HG03457 (cell line): ENCODE measurements at regions not wholly inside any gene's neighbourhood (a gene's known extent, or its start where the extent isn't known, plus 50 kb on each side); places are given as distances from the start of the nearest gene placed in this dataset.
"Not testable (repeated sequence)": the region's sequence is repeated elsewhere in the genome, so short reads cannot be mapped to it uniquely, and the experiment has no call there.

ENCODE experiments used
- ATAC-seq: cut with Tn5 transposase; IDR thresholded peaks from one replicate; pipeline ENCODE4 v1.9.1; 2021; ENCODE audit warnings: moderate number of reproducible peaks; ENCODE audit not compliant: unreplicated experiment

DNA sequence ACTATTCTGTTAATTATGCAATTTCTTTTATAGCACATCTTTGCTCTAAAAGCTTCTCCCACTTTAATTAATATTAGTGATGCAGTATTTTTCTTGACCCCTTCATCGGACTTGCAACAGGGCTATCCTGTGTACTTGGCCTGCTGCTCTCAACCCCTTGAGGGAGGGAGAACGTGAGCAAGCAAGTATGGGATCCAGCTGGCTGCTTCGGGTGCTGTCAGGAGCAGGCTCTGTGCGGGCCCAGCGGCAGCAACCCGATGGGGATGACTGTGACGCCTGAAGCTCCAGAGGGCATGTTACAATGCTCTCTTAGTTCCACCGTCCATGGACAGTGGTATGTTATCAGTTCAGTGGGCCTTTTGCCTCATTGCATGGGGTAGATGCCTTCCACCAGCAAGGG lies 519.8 kb upstream of the CITED2 start:
- ATAC-seq: no peak

- no peak for ATAC-seq
Measured at GRCh38 chr6:139891471-139891870, 517.0 kb upstream of the CITED2 start.

- ATAC-seq: no peak
Measured at GRCh38 chr6:139888681-139889122, 514.3 kb upstream of the CITED2 start.

DNA sequence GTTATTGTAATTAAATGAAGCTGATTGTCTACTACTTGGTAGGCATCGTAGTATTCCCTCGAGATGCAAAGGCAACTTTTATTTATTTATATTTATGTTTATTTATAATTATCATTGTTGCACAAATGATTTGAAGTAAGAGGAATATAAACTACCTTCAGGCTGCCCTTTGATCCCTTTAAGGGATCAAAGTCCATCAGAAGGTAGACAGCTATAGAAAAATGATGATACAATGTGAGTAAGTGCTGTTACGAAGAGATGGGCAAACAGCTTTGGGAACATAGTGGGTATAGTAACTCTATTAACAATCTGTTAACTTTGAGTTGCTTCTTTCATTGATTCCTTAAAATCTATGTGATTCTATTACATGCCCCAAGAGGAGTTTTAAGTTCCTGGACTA lies 512.8 kb upstream of the CITED2 start:
- no peak for ATAC-seq

DNA sequence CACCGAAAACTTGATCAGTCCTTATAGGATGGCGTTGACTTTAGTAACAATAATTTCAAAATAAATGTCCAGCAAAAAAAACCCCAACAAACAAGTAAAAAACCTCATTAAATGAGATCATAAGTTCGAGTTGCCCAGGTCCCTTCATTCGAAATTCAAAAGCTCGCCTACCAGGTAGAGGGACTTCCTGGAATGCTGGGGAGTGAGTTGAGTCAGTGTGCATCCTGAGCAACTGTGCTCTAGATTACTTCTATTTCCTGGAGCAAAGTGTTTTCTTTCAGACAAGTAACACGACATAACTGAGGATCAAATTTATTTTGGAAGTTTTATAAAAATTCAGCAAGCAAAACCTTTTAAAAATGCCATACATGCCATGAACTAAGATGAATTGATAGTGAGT lies 511.9 kb upstream of the CITED2 start:
- no peak for ATAC-seq

GRCh38 chr6:139885909-139886308 lies 511.5 kb upstream of the CITED2 start:
- ATAC-seq: no peak

- ATAC-seq: no peak
Measured at GRCh38 chr6:139883776-139884175, 509.3 kb upstream of the CITED2 start.

GRCh38 chr6:139882977-139883728 lies 508.7 kb upstream of the CITED2 start:
- no peak for ATAC-seq

DNA sequence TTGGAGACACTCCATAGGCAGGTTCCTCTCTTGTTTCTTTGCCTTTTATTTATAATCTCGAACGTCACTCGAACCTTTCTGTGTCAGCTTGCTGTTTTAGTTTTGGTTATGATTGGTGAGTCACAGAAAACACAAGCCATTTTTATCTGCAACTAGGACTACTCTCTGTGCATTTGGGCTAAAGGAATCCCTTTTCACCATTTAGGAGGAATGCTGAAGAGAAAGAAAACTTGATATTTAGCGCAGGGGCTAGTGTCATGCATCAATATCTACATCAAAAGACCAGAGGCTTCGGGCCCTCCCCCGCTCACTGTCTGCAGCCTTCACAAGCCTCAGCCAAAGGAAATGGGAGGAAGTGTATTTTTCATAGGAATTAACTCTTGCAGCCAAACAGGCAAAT lies 507.8 kb upstream of the CITED2 start:
- ATAC-seq: no peak

- ATAC-seq: peak; percentile 70
Measured at GRCh38 chr6:139881728-139882211, 507.3 kb upstream of the CITED2 start.

DNA sequence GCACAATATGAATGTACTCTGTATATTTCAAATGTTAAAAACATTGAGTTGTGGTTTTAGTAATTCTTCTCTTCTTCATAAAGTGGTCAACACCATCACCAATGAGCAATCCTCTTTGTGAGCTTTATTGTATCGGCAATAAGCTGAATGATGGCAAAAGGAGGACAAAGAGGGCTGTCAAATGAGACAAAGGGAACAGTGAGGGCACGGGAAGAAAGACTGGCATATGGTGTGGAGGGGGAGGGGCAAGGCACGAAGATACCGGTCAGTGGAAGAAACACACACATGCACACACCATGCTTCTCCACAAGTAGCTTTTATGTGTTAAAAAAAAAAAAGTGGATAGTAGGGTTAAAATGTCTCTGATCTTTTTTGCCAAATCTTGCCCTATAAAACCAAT lies 506.8 kb upstream of the CITED2 start:
- ATAC-seq: no peak

- ATAC-seq: no peak
Measured at GRCh38 chr6:139879823-139880356, 505.4 kb upstream of the CITED2 start.

GRCh38 chr6:139879241-139879640 lies 504.8 kb upstream of the CITED2 start:
- not testable (repeated sequence) for ATAC-seq

- no peak for ATAC-seq
Measured at GRCh38 chr6:139877828-139878405, 503.5 kb upstream of the CITED2 start.

DNA sequence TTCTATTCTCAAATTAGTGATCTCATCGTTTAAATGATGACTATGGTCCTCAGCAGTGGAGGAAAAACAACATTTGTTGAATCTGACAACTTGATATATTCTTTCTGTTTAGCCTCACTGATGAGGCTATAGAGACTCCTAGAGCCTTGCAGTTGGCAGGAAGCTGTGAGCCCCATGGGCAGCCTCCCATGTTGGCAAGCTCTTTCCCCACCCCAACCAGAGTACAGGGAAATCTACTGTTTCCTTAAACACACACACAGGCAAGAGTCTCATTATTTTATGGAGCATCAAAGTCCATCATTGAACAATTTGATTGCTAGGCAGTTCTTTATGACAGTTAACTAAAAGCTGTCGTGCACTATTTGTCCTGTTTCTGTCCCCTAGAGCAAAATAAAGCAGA lies 498.2 kb upstream of the CITED2 start:
- no peak for ATAC-seq

DNA sequence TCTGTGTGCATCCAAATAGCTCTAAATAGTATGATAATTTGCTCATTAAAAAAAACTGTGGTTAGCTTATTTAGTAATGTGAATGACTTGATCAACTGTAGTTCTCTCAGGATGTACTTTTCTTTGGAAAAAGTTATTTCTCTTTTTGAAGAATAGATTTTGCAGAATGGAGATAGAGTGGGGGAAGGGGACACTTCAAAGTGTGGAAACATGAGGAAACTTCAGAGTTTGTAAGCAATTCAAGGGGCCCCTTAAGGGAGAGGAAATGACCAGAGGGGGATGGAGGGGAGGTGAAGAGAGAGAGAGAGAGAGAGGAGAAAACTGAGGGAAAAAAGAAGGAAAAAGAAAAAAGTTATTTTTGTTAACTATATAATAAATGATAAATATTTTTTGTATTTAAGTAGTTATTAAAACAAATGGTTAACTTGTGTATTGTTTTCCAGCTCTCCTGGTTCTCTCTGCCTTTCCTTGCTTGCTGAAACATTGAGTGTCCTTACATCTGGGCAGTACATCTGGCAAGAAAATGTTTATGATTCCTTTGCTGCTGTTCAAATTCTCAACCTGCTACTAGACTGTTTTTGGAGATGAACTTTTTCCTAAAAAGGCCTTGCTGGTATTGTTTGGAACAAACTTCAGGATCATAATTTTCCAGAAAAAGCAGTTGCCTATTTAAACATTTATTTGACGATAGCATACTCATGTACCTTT lies 497.5 kb upstream of the CITED2 start:
- ATAC-seq: no peak

DNA sequence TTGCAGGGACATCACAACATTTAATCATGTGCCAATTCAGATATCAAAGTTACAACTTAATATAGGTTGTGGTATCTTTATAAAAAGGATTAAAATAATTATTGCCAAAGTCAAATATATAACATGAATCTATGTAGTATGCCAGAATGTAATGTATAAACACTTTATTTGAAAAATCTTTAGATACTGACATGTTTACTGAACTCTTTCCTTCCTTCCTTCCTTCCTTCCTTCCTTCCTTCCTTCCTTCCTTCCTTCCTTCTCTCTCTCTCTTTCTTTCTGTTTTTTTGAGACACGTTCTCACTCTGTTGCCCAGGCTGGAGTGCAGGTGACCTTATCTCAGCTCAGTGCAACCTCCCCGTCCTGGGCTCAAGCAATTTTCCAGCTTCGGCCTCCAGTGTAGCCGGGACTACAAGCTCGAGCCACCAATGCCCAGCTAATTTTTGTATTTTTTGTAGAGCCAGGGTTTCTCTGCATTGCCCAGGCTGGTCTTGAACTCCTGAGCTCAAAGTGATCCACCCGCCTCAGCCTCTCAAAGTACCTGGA lies 496.8 kb upstream of the CITED2 start:
- no peak for ATAC-seq

- no peak for ATAC-seq
Measured at GRCh38 chr6:139868576-139868975, 494.1 kb upstream of the CITED2 start.

DNA sequence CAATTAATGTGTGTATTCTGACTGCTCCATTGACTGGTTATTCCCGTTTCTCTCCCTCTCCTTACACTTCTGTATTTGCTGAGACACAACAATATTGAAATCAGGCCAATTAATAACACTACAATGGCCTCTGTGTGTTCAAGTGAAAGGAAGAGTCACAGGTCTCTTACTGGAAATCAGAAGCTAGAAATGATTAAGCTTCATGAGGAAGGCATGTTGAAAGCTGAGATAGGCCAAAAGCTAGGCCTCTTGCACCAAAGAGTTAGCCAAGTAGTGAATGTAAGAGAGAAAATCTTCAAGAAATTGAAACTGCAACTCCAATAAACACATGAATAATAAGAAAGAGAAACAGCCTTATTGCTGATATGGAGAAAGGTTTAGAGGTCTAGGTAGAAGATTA lies 489.5 kb upstream of the CITED2 start:
- ATAC-seq: no peak

DNA sequence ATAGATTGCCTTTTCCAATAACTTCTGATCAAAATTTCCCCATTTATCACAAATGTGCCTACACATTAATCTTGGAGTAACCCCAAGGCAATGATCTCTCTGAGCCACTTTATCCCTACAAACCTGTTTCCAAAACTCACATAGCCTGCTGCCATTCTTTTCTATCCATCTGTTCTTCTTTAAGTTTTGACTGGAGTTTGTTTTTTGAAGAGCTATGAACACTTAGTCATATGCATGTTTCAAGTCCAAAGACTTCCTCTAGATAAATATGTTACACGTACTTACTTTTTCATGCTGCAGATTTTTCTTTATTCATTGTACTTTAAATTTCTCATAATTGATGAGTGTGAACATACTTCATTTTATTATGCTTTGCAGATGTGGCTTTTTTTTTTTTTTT lies 488.9 kb upstream of the CITED2 start:
- ATAC-seq: no peak

DNA sequence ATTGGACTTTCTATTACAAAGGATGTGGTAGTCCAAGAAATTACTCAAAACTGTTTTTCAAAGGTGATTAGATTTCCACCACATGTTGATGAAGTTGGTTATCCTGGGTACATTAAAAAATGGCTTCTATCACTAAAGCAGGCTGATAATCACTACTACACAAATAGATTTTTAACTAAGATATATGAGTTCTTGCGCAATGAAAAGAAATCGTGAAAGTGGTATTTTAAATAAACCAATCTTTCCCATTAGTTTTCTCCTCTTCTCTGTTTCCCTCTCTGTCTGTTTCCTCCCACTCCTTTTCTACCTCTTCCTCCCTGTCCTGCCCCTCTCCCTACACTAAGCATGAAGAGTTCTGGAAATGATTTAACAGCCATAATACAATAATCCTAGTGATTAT lies 487.9 kb upstream of the CITED2 start:
- no peak for ATAC-seq
